ENCODE measurements at regions not wholly inside any gene's neighbourhood (a gene's known extent, or its start where the extent isn't known, plus 50 kb on each side); places are given as distances from the start of the nearest gene placed in this dataset.

- CTCF ChIA-PET, result no interaction called here
- Mint-ChIP-seq H3K27me3 (no peaks in the 10 kb centered on the region), H3K9me3 (peaks cover 5% of the 10 kb centered on the region), H3K4me3 (no peak overlapping the region), H3K4me1 (ENCODE audit: low read depth) (no peaks in the 10 kb centered on the region), H3K27ac (no peak overlapping the region), H3K36me3 (ENCODE audit: low read depth) (no peaks in the 10 kb centered on the region)
- intact Hi-C loops (cut with micrococcal nuclease), result no loop called here
- POLR2A ChIA-PET, result no interaction called here
- no peak for DNase-seq
- ATAC-seq, result no peak
- TF ChIP-seq CTCF (IDR thresholded peaks at IDR 0.05), result no peak
Observed at GRCh38 chr11:80886684-80887083, 1445.9 kb upstream of the TENM4 start.

GRCh38 chr11:80873310-80873999, 1432.6 kb upstream of the TENM4 start:
- Mint-ChIP-seq H3K9me3 (peaks cover 3% of the 10 kb centered on the region), H3K27ac (no peak overlapping the region), H3K27me3 (no peaks in the 10 kb centered on the region), H3K4me3 (no peak overlapping the region), H3K36me3 (ENCODE audit: low read depth) (no peaks in the 10 kb centered on the region), H3K4me1 (ENCODE audit: low read depth) (no peaks in the 10 kb centered on the region)
- no peak for TF ChIP-seq CTCF (IDR thresholded peaks at IDR 0.05)
- CTCF ChIA-PET, result no interaction called here
- intact Hi-C loops (cut with micrococcal nuclease), result no loop called here
- POLR2A ChIA-PET, result no interaction called here
- no peak for ATAC-seq
- DNase-seq, result no peak

GRCh38 chr11:80872116-80872728, 1431.4 kb upstream of the TENM4 start:
- CTCF ChIA-PET, result no interaction called here
- ATAC-seq, result no peak
- POLR2A ChIA-PET, result no interaction called here

GRCh38 chr11:80868831-80869230, 1428.0 kb upstream of the TENM4 start:
- Mint-ChIP-seq H3K4me3 (no peak overlapping the region), H3K36me3 (ENCODE audit: low read depth) (no peaks in the 10 kb centered on the region), H3K27ac (no peak overlapping the region), H3K27me3 (no peaks in the 10 kb centered on the region), H3K4me1 (ENCODE audit: low read depth) (no peaks in the 10 kb centered on the region), H3K9me3 (peaks cover 2% of the 10 kb centered on the region)
- no peak for DNase-seq
- intact Hi-C loops (cut with micrococcal nuclease), result no loop called here
- TF ChIP-seq CTCF (IDR thresholded peaks at IDR 0.05), result no peak
- no peak for ATAC-seq
- ChIA-PET CTCF (no interaction called here), POLR2A (no interaction called here)

More at GRCh38 chr11:80872116-80872728, 1431.4 kb upstream of the TENM4 start:
- Mint-ChIP-seq H3K9me3 (peaks cover 3% of the 10 kb centered on the region), H3K4me3 (no peak overlapping the region), H3K4me1 (ENCODE audit: low read depth) (no peaks in the 10 kb centered on the region), H3K27me3 (no peaks in the 10 kb centered on the region), H3K27ac (no peak overlapping the region), H3K36me3 (ENCODE audit: low read depth) (no peaks in the 10 kb centered on the region)
- DNase-seq, result no peak
- intact Hi-C loops (cut with micrococcal nuclease), result no loop called here
- TF ChIP-seq CTCF (IDR thresholded peaks at IDR 0.05), result no peak

- CTCF ChIA-PET, result no interaction called here
Observed at GRCh38 chr11:80862011-80862410, 1421.2 kb upstream of the TENM4 start.

More at GRCh38 chr11:80862011-80862410, 1421.2 kb upstream of the TENM4 start:
- Mint-ChIP-seq H3K36me3 (ENCODE audit: low read depth) (no peaks in the 10 kb centered on the region), H3K4me1 (ENCODE audit: low read depth) (no peaks in the 10 kb centered on the region), H3K27me3 (no peaks in the 10 kb centered on the region), H3K27ac (no peak overlapping the region), H3K9me3 (peaks cover 3% of the 10 kb centered on the region), H3K4me3 (no peak overlapping the region)
- no peak for ATAC-seq
- TF ChIP-seq CTCF (IDR thresholded peaks at IDR 0.05), result no peak
- no peak for DNase-seq
- POLR2A ChIA-PET, result no interaction called here
- intact Hi-C loops (cut with micrococcal nuclease), result no loop called here
